ENCODE measurements at regions not wholly inside any gene's neighbourhood (a gene's known extent, or its start where the extent isn't known, plus 50 kb on each side); places are given as distances from the start of the nearest gene placed in this dataset.

- TF ChIP-seq CTCF (IDR thresholded peaks at IDR 0.05) (no peak), POLR2A (IDR thresholded peaks at IDR 0.05) (no peak), POLR2AphosphoS5 (IDR thresholded peaks at IDR 0.05) (no peak)
Observed at GRCh38 chr1:168466092-168466713, 77.6 kb downstream of the XCL2 start.
